ENCODE measurements at regions not wholly inside any gene's neighbourhood (a gene's known extent, or its start where the extent isn't known, plus 50 kb on each side); places are given as distances from the start of the nearest gene placed in this dataset.

DNA sequence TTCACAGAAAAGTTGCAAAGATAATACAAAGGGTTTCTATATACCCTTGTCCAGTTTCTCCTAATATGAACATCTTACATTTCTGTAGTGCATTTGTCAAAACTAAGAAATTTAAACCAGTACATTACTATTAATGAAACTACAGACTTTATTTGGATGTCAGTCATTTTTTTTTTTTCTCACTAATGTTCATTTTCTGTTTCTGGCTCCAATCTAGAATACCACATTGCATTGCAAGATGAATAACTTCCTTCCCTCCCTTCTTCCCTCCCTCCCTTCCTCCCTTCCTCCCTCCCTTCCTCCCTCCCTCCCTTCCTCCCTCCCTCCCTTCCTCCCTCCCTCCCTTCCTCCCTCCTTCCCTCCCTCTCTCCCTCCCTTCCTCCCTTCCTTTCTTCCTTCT is 509.2 kb upstream of the MCTP2 start:
- Histone ChIP-seq H3K36me3 (no peaks in the 10 kb centered on the region), H3K27me3 (no peaks in the 10 kb centered on the region), H3K9me3 (no peaks in the 10 kb centered on the region), H3K4me3 (no peak overlapping the region), H3K4me1 (no peaks in the 10 kb centered on the region), H3K27ac (no peak overlapping the region)
- DNase-seq (no peak), ATAC-seq (no peak)
- no peak for TF ChIP-seq POLR2A (IDR thresholded peaks at IDR 0.05)
- TF ChIP-seq, protein P1, sequence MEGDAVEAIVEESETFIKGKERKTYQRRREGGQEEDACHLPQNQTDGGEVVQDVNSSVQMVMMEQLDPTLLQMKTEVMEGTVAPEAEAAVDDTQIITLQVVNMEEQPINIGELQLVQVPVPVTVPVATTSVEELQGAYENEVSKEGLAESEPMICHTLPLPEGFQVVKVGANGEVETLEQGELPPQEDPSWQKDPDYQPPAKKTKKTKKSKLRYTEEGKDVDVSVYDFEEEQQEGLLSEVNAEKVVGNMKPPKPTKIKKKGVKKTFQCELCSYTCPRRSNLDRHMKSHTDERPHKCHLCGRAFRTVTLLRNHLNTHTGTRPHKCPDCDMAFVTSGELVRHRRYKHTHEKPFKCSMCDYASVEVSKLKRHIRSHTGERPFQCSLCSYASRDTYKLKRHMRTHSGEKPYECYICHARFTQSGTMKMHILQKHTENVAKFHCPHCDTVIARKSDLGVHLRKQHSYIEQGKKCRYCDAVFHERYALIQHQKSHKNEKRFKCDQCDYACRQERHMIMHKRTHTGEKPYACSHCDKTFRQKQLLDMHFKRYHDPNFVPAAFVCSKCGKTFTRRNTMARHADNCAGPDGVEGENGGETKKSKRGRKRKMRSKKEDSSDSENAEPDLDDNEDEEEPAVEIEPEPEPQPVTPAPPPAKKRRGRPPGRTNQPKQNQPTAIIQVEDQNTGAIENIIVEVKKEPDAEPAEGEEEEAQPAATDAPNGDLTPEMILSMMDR (IDR thresholded peaks at IDR 0.05): no peak
- intact Hi-C loops (cut with DNase I): loop anchor here in 1 of 10 donors (10.0 kb wide), 1 partner anchor 87 kb away; no protein-coding TSS in a partner anchor

DNA sequence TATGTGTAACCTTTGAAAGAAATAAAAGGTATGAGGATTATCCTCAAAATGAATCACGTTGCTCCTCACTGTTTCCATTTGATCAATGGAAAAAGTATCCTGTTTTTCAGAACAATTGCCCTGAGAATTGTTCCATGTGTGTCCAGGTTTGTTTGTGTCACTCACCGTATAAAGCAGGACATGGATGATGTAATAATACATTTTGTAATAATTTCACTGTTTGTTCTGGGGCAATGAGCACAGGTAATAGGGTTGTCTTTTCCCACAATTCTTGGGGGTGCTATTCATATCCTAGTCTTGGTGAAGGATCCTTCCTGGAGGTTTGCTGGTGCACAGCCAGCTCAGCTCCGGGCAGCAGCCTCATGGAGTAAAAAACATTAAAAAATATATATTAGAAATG is 510.8 kb upstream of the MCTP2 start:
- DNase-seq: no peak
- H3K27me3 ChIP-seq: no peaks in the 10 kb centered on the region
- H3K4me3 ChIP-seq: no peak overlapping the region
- no peaks in the 10 kb centered on the region for H3K9me3 ChIP-seq
- H3K27ac ChIP-seq: no peak overlapping the region
- no peaks in the 10 kb centered on the region for H3K4me1 ChIP-seq
- TF ChIP-seq, protein P1 (IDR thresholded peaks at IDR 0.05): no peak
- TF ChIP-seq POLR2A (IDR thresholded peaks at IDR 0.05): no peak
- no peaks in the 10 kb centered on the region for H3K36me3 ChIP-seq
- no peak for ATAC-seq
- intact Hi-C loops (cut with DNase I): loop anchor here in 1 of 10 donors (10.0 kb wide), 1 partner anchor 86 kb away; no protein-coding TSS in a partner anchor
- 77 to 81% (median 78%) methylated on average over 3 of the region's 3 CpGs for WGBS, 4 donors

DNA sequence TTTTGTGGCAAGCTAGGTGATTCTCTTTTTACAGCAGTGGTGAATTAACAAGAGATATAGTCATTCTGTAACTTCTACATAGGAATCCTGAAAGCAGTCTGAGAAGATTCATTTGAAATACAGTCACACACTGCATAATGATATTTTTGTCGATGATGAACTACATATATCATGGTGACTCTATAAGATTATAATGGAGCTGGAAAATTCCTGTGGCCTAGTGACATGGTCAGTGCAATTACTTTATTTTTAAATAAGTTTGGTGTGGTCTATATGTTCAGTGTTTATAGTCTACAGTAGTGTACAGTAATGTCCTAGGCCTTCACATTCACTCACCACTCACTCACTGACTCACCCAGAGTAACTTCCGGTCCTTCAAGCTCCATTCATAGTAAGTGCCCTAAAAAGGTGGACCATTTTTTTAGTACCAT is 511.4 kb upstream of the MCTP2 start:
- DNase-seq: no peak
- intact Hi-C loops (cut with DNase I): loop anchor here in 1 of 10 donors (10.0 kb wide), 1 partner anchor 85 kb away; no protein-coding TSS in a partner anchor
- TF ChIP-seq, protein P1 (IDR thresholded peaks at IDR 0.05): no peak
- TF ChIP-seq POLR2A (IDR thresholded peaks at IDR 0.05): no peak
- WGBS, 4 donors: 86 to 94% (median 91%) methylated on average over 2 of the region's 2 CpGs
- no peaks in the 10 kb centered on the region for H3K36me3 ChIP-seq
- no peaks in the 10 kb centered on the region for H3K4me1 ChIP-seq
- no peaks in the 10 kb centered on the region for H3K27me3 ChIP-seq
- no peak for ATAC-seq
- H3K27ac ChIP-seq: no peak overlapping the region
- H3K9me3 ChIP-seq: no peaks in the 10 kb centered on the region
- H3K4me3 ChIP-seq: no peak overlapping the region

DNA sequence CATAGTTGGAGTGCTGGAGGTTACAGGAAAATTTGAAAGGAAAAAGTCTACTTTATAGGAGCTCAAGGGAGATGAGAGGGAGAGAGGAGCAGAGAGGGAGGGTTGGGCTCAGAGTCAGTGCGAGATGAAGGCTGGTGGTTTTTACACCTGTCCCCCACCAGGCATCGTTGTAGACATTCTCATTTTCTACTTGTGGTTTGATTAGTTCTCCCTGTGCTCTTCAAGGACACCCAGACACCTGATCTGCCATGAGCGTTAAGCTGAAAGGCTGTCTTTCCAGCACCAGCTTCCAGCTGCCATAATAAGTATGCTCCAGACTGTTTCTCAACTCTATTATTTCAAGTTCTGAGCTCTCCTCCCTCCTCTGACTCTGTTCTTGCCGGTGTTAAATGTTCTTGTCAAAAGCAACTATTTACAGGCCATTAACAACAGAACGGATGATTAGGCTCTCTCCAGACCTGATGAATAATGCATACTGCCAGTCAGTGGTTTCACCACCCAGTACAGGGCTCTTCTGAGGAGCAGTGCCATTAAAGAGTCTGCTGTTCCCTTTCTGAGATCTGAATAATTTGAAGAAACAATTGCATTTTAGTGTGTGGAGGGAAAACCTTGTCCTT is 514.6 kb upstream of the MCTP2 start:
- Histone ChIP-seq H3K9me3 (no peaks in the 10 kb centered on the region), H3K36me3 (no peaks in the 10 kb centered on the region), H3K4me3 (no peak overlapping the region), H3K27ac (no peak overlapping the region), H3K27me3 (no peaks in the 10 kb centered on the region), H3K4me1 (no peaks in the 10 kb centered on the region)
- intact Hi-C loops (cut with DNase I): no loop called here
- TF ChIP-seq, protein P1 (IDR thresholded peaks at IDR 0.05): no peak
- no peak for TF ChIP-seq POLR2A (IDR thresholded peaks at IDR 0.05)
- WGBS, 4 donors: 53 to 62% (median 56%) methylated on average over 5 of the region's 5 CpGs
- DNase-seq (no peak), ATAC-seq (no peak)
